ENCODE measurements at regions not wholly inside any gene's neighbourhood (a gene's known extent, or its start where the extent isn't known, plus 50 kb on each side); places are given as distances from the start of the nearest gene placed in this dataset.

DNA sequence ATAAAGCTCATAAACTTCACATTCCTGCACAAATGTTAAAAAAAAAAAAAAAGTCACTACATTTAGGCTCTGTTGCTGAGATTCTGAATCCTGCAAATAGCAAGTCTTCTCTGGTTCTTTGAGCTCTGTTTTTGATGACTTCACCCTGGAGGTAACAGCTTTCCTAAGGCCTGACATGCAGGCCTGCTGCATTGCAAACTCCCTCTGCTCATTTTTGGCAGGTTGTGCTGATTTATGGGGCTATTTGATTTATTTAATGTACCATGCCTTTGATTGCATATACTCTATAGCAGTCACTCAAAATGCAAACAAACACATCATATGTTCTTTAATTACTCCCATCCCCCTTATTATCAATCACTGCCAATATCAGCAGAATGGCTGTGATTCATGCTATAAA is 416.1 kb upstream of the IZUMO3 start:
- intact Hi-C loops (cut with DNase I; ENCODE audit: low total_unique reads), result no loop called here
- no peak for TF ChIP-seq POLR2A (IDR thresholded peaks at IDR 0.05)
- TF ChIP-seq, protein P1, sequence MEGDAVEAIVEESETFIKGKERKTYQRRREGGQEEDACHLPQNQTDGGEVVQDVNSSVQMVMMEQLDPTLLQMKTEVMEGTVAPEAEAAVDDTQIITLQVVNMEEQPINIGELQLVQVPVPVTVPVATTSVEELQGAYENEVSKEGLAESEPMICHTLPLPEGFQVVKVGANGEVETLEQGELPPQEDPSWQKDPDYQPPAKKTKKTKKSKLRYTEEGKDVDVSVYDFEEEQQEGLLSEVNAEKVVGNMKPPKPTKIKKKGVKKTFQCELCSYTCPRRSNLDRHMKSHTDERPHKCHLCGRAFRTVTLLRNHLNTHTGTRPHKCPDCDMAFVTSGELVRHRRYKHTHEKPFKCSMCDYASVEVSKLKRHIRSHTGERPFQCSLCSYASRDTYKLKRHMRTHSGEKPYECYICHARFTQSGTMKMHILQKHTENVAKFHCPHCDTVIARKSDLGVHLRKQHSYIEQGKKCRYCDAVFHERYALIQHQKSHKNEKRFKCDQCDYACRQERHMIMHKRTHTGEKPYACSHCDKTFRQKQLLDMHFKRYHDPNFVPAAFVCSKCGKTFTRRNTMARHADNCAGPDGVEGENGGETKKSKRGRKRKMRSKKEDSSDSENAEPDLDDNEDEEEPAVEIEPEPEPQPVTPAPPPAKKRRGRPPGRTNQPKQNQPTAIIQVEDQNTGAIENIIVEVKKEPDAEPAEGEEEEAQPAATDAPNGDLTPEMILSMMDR (IDR thresholded peaks at IDR 0.05), result no peak
- Histone ChIP-seq H3K9me3 (no peaks in the 10 kb centered on the region), H3K27ac (no peak overlapping the region), H3K27me3 (no peaks in the 10 kb centered on the region), H3K4me3 (no peak overlapping the region), H3K4me1 (no peaks in the 10 kb centered on the region), H3K36me3 (ENCODE audit: low read depth, missing control alignments) (no peaks in the 10 kb centered on the region)
- no peak for DNase-seq

DNA sequence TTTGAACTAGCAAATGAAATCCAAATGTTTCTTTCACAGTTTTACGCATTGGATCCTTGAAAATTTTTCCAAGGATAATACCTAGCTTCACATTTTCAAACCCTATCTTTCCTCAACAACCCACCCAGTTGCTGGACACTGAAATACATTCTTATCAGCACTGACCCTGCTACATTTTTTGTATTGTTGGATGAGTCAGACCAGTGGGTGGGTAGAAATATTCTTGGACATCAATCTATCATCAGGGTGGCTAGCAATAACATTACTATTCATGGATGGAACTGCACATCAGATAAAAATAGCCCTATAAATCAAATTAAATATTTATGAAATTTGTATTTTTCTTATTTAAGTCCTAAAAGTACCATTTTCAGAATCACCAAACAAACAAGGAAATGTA is 407.4 kb upstream of the IZUMO3 start:
- no peaks in the 10 kb centered on the region for H3K27me3 ChIP-seq
- H3K27ac ChIP-seq, result no peak overlapping the region
- no peak for DNase-seq
- intact Hi-C loops (cut with DNase I; ENCODE audit: low total_unique reads), result no loop called here
- H3K4me3 ChIP-seq, result no peak overlapping the region
- H3K4me1 ChIP-seq, result no peaks in the 10 kb centered on the region
- H3K36me3 ChIP-seq (ENCODE audit: low read depth, missing control alignments), result no peaks in the 10 kb centered on the region
- no peak for TF ChIP-seq POLR2A (IDR thresholded peaks at IDR 0.05)
- TF ChIP-seq, protein P1 (IDR thresholded peaks at IDR 0.05), result no peak
- 93 to 94% methylated on average over 1 of the region's 1 CpG for WGBS, 2 donors
- H3K9me3 ChIP-seq, result no peaks in the 10 kb centered on the region

DNA sequence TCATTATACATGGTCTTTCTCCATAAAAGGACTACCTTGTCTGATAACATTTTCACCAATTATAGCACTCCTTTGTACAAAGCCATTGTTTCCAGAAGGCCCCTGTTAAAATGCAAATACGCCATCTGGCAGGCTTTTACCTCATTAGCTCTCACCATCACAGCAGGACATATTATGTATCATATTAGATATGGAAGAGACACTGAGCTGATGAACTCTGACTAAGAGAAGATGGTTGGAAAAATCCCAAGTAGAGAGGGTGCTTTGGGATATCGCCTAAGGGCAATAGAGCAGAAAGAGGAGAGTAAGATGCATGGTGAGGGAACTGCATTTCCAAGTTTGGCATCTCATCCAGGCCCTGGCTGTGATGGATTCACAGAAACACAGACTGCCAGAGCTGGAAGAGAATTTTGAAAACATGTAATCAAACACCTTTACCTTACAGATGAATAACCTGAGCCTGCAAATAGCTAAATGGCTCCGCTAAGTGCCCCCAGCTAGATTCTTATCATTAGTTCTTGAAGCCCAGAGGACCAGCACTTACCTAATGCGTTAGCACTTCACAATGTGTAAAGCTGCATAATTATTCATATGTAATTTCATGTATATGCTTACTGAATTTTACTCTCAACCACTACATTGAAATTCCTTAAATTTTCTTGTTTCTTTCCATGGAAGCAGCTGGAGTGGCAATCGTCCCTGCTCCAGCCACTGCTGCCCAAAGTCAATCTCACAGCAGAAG is 393.6 kb upstream of the IZUMO3 start:
- no peak for DNase-seq
- intact Hi-C loops (cut with DNase I; ENCODE audit: low total_unique reads), result no loop called here
- no peak overlapping the region for H3K27ac ChIP-seq
- H3K4me3 ChIP-seq, result no peak overlapping the region
- TF ChIP-seq, protein P1 (IDR thresholded peaks at IDR 0.05), result no peak
- TF ChIP-seq POLR2A (IDR thresholded peaks at IDR 0.05), result no peak
- 81 to 86% methylated on average over 5 of the region's 5 CpGs for WGBS, 2 donors
- no peaks in the 10 kb centered on the region for H3K4me1 ChIP-seq
- no peaks in the 10 kb centered on the region for H3K36me3 ChIP-seq (ENCODE audit: low read depth, missing control alignments)
- H3K9me3 ChIP-seq, result no peaks in the 10 kb centered on the region
- H3K27me3 ChIP-seq, result no peaks in the 10 kb centered on the region

DNA sequence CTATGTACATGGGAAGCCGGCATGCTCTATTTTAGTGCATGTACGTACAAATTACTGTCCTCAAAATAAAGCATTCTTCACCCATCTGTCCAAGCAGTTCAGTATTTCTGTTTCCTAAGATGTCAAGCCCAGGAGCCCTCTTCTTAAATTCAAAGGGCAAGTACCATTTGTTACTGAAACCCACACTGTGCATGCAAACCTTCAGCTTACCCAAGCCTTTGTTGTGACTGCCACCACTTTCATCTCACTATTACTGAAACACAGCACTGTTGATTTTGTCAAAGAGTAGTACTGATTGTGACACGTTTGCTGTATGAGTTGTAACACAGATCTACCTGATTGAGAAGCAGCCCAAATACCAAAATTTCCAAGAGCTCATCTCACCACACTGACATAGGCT is 390.4 kb upstream of the IZUMO3 start:
- Histone ChIP-seq H3K4me1 (no peaks in the 10 kb centered on the region), H3K4me3 (no peak overlapping the region), H3K36me3 (ENCODE audit: low read depth, missing control alignments) (no peaks in the 10 kb centered on the region), H3K27ac (no peak overlapping the region), H3K9me3 (no peaks in the 10 kb centered on the region), H3K27me3 (no peaks in the 10 kb centered on the region)
- DNase-seq, result no peak
- intact Hi-C loops (cut with DNase I; ENCODE audit: low total_unique reads), result no loop called here
- no peak for TF ChIP-seq POLR2A (IDR thresholded peaks at IDR 0.05)
- TF ChIP-seq, protein P1 (IDR thresholded peaks at IDR 0.05), result no peak
- WGBS, 2 donors, result 76 to 82% methylated on average over 3 of the region's 3 CpGs

DNA sequence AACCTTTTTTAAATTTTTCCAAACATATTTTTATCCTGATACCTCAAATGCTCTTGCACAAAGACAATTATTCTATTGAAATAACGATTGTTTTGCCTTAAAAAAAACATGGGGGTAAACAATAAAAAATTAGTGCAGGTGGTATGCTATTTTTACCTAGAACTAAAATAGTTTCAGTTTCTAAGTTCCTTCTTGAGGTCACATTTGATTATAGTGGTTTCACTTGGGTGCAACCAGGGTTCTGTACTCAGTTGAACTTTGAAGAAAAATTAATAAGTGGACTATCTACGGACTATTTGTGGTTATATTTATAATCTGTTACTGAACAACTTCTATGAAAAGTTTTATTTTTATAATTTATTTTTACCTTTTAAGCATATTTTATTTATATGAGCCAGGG is 387.1 kb upstream of the IZUMO3 start:
- Histone ChIP-seq H3K4me3 (no peak overlapping the region), H3K36me3 (ENCODE audit: low read depth, missing control alignments) (no peaks in the 10 kb centered on the region), H3K4me1 (no peaks in the 10 kb centered on the region), H3K27ac (no peak overlapping the region), H3K27me3 (no peaks in the 10 kb centered on the region), H3K9me3 (no peaks in the 10 kb centered on the region)
- WGBS, 2 donors, result 89 to 93% methylated on average over 2 of the region's 2 CpGs
- no peak for TF ChIP-seq POLR2A (IDR thresholded peaks at IDR 0.05)
- TF ChIP-seq, protein P1 (IDR thresholded peaks at IDR 0.05), result no peak
- no peak for DNase-seq
- intact Hi-C loops (cut with DNase I; ENCODE audit: low total_unique reads), result no loop called here
